Sigmoid colon (tissue), 3 donors: ENCODE measurements at regions not wholly inside any gene's neighbourhood (a gene's known extent, or its start where the extent isn't known, plus 50 kb on each side); places are given as distances from the start of the nearest gene placed in this dataset.
"Not testable (repeated sequence)": the region's sequence is repeated elsewhere in the genome, so short reads cannot be mapped to it uniquely, and the experiment has no call there.

ENCODE experiments used
- POLR2A ChIP-seq, 2 donors: fragments of 450-650 bp; IDR thresholded peaks; one replicate each; pipeline ENCODE4 v1.6.1; 2016; ENCODE audit warnings: antibody characterized with exemption in 2 of 2, mild to moderate bottlenecking in 2 of 2, moderate library complexity in 2 of 2
- TF ChIP-seq, protein P1 (sequence below), 4 experiments: fragments of 450-650 bp in 3 of 4; fragments of 200-600 bp in 1 of 4; IDR thresholded peaks; one replicate each; pipeline ENCODE4 v1.5.1; 2016 to 2019; ENCODE audit warnings: antibody characterized with exemption in 4 of 4, mild to moderate bottlenecking in 3 of 4, moderate library complexity in 2 of 4

DNA sequence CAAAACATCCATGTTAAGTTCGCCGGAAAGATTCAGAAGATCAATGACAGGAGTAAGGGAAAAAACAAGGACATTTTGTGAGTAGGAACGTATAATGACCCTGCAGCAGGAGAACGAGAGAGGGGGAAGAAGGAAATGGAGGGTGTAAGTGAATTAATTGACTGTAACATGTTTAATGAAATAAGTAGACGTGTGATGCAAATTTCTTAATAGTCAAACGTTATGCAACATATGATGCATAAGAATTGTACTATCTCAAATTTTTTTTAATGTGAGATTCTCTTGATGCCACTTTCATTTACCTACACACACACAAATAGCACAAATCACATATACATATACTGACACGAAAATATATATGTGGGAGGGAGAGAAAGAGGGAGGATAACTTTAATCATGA, 63.5 kb upstream of the GOLGA8O start:
- TF ChIP-seq, protein P1, sequence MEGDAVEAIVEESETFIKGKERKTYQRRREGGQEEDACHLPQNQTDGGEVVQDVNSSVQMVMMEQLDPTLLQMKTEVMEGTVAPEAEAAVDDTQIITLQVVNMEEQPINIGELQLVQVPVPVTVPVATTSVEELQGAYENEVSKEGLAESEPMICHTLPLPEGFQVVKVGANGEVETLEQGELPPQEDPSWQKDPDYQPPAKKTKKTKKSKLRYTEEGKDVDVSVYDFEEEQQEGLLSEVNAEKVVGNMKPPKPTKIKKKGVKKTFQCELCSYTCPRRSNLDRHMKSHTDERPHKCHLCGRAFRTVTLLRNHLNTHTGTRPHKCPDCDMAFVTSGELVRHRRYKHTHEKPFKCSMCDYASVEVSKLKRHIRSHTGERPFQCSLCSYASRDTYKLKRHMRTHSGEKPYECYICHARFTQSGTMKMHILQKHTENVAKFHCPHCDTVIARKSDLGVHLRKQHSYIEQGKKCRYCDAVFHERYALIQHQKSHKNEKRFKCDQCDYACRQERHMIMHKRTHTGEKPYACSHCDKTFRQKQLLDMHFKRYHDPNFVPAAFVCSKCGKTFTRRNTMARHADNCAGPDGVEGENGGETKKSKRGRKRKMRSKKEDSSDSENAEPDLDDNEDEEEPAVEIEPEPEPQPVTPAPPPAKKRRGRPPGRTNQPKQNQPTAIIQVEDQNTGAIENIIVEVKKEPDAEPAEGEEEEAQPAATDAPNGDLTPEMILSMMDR (IDR thresholded peaks at IDR 0.05) = not testable (repeated sequence)
- not testable (repeated sequence) for TF ChIP-seq POLR2A (IDR thresholded peaks at IDR 0.05)
